Right lobe of liver (tissue), 4 donors: ENCODE measurements at regions not wholly inside any gene's neighbourhood (a gene's known extent, or its start where the extent isn't known, plus 50 kb on each side); places are given as distances from the start of the nearest gene placed in this dataset.

Experiments
- CTCF ChIP-seq, 4 donors: fragments of 200-600 bp in 3 of 4; fragments of 450-650 bp in 1 of 4; IDR thresholded peaks; one replicate each; pipeline versions ENCODE4 v1.5.1 to v1.8.0; 2016 to 2022; ENCODE audit warnings: antibody characterized with exemption in 4 of 4, mild to moderate bottlenecking in 2 of 4
- POLR2A ChIP-seq: fragments of 450-650 bp; IDR thresholded peaks from one replicate; pipeline ENCODE4 v1.6.1; 2017; ENCODE audit warnings: antibody characterized with exemption, mild to moderate bottlenecking
- donor health status: DM: no; HTN: no; CAD: no.
- donor health status: DM: no; HTN: no; CAD: no.
- donor health status: DM: no; HTN: yes; CAD: no.

GRCh38 chr4:134650461-134650860 is 448.9 kb upstream of the PABPC4L start:
- TF ChIP-seq CTCF (IDR thresholded peaks at IDR 0.05) (no peak), POLR2A (no peak)
